HEK293 (cell line): ENCODE measurements at regions not wholly inside any gene's neighbourhood (a gene's known extent, or its start where the extent isn't known, plus 50 kb on each side); places are given as distances from the start of the nearest gene placed in this dataset.

ENCODE experiments used
- CTCF ChIA-PET: fragments of 350-600 bp; formaldehyde crosslinking; extraction: SDS; loops from one replicate; lab custom pipeline; 2021; ENCODE audit warnings: antibody characterized with exemption; lab: Yijun Ruan, JAX
- POLR2A ChIA-PET: fragments of 300-600 bp; formaldehyde crosslinking; extraction: SDS; loops from one replicate; lab custom pipeline; 2020; ENCODE audit warnings: antibody characterized with exemption, inconsistent platforms; lab: Yijun Ruan, JAX
- H3K27ac ChIP-seq: fragments of 200-500 bp; sonication (Bioruptor generic); 2 replicates; pipeline ENCODE4 v1.5.1; 2014; ENCODE audit warnings: low read depth, low read length, control low read depth, inconsistent platforms; ENCODE audit errors: extremely low read depth
- H3K36me3 ChIP-seq, 2 experiments: fragments of 200-500 bp in 1 of 2; sonication (Bioruptor generic) in 1 of 2; 1 replicate in 1 of 2; 2 replicates in 1 of 2; pipeline ENCODE4 v1.5.1; 2014 to 2017; ENCODE audit warnings: inconsistent platforms in 2 of 2, low read length in 2 of 2; ENCODE audit not compliant: control insufficient read depth in 2 of 2, insufficient read depth in 1 of 2
- H3K4me1 ChIP-seq: fragments of 200-500 bp; sonication (Bioruptor generic); 2 replicates; pipeline ENCODE4 v1.5.1; 2014; ENCODE audit warnings: mild to moderate bottlenecking, low read length, inconsistent platforms; ENCODE audit not compliant: control insufficient read depth, insufficient read depth
- H3K4me3 ChIP-seq: 2 replicates; pipeline ENCODE4 v1.5.1; 2011; ENCODE audit warnings: low read depth, mild to moderate bottlenecking, control low read depth, low read length, moderate library complexity
- H3K9me3 ChIP-seq: fragments of 200-500 bp; sonication (Bioruptor generic); 2 replicates; pipeline ENCODE4 v1.5.1; 2014; ENCODE audit warnings: low read depth, low read length, inconsistent platforms; ENCODE audit not compliant: control insufficient read depth, insufficient read depth
- GLIS2 ChIP-seq: fragments of 450-650 bp; formaldehyde crosslinking; IDR thresholded peaks from 2 replicates; pipeline ENCODE4 v1.5.1; 2016; ENCODE audit warnings: missing biosample characterization, missing genetic modification characterization
- KLF8 ChIP-seq: fragments of 450-650 bp; formaldehyde crosslinking; IDR thresholded peaks from 2 replicates; pipeline ENCODE4 v1.5.1; 2016; ENCODE audit warnings: missing biosample characterization, missing genetic modification characterization
- SP7 ChIP-seq: fragments of 450-650 bp; formaldehyde crosslinking; IDR thresholded peaks from 2 replicates; pipeline ENCODE4 v1.5.1; 2016; ENCODE audit warnings: missing biosample characterization, missing genetic modification characterization
- ZNF19 ChIP-seq: fragments of 450-650 bp; formaldehyde crosslinking; IDR thresholded peaks from 2 replicates; pipeline ENCODE4; 2016; ENCODE audit warnings: missing biosample characterization, missing genetic modification characterization, low read depth
- ZNF2 ChIP-seq: fragments of 450-650 bp; formaldehyde crosslinking; IDR thresholded peaks from 2 replicates; pipeline ENCODE4 v1.5.1; 2016; ENCODE audit warnings: missing biosample characterization, missing genetic modification characterization
- ZNF202 ChIP-seq: fragments of 450-650 bp; formaldehyde crosslinking; IDR thresholded peaks from 2 replicates; pipeline ENCODE4 v1.5.1; 2016; ENCODE audit warnings: missing biosample characterization, missing genetic modification characterization, borderline replicate concordance
- ZNF239 ChIP-seq: fragments of 450-650 bp; formaldehyde crosslinking; IDR thresholded peaks from 2 replicates; pipeline ENCODE4 v1.5.1; 2016; ENCODE audit warnings: missing biosample characterization, missing genetic modification characterization
- ZNF433 ChIP-seq: fragments of 450-650 bp; formaldehyde crosslinking; IDR thresholded peaks from 2 replicates; pipeline ENCODE4 v1.5.1; 2016; ENCODE audit warnings: missing biosample characterization, missing genetic modification characterization, low read depth
- ZNF521 ChIP-seq: fragments of 450-650 bp; formaldehyde crosslinking; IDR thresholded peaks from 2 replicates; pipeline ENCODE4 v1.5.1; 2017; ENCODE audit warnings: missing biosample characterization, mild to moderate bottlenecking, missing genetic modification characterization
- ZNF529 ChIP-seq: fragments of 450-650 bp; formaldehyde crosslinking; IDR thresholded peaks from 2 replicates; pipeline ENCODE4 v1.5.1; 2017; ENCODE audit warnings: missing genetic modification characterization, missing biosample characterization; ENCODE audit not compliant: insufficient replicate concordance
- ZNF530 ChIP-seq: fragments of 450-650 bp; formaldehyde crosslinking; IDR thresholded peaks from 2 replicates; pipeline ENCODE4 v1.5.1; 2016; ENCODE audit warnings: low read depth, missing biosample characterization, missing genetic modification characterization
- ZNF548 ChIP-seq: fragments of 450-650 bp; formaldehyde crosslinking; IDR thresholded peaks from 2 replicates; pipeline ENCODE4 v1.5.1; 2016; ENCODE audit warnings: missing biosample characterization, missing genetic modification characterization
- ZNF626 ChIP-seq: fragments of 450-650 bp; sonication (Bioruptor Pico); formaldehyde crosslinking; IDR thresholded peaks from 2 replicates; pipeline ENCODE4 v1.5.1; 2018; ENCODE audit warnings: missing biosample characterization, missing genetic modification characterization, inconsistent platforms
- ZXDB ChIP-seq: fragments of 450-650 bp; formaldehyde crosslinking; IDR thresholded peaks from 2 replicates; pipeline ENCODE4 v1.5.1; 2016; ENCODE audit warnings: missing biosample characterization, missing genetic modification characterization
- TF ChIP-seq, protein P1 (sequence below): fragments of 450-650 bp; formaldehyde crosslinking; IDR thresholded peaks from 2 replicates; pipeline ENCODE4 v1.5.1; 2016; ENCODE audit warnings: missing biosample characterization, missing genetic modification characterization
- TF ChIP-seq, protein P2 (sequence below): fragments of 450-650 bp; formaldehyde crosslinking; IDR thresholded peaks from 2 replicates; pipeline ENCODE4 v1.5.1; 2016; ENCODE audit warnings: missing biosample characterization, missing genetic modification characterization
- TF ChIP-seq, protein P3 (sequence below): fragments of 450-650 bp; formaldehyde crosslinking; IDR thresholded peaks from 2 replicates; pipeline ENCODE4 v1.5.1; 2017; ENCODE audit warnings: missing biosample characterization, missing genetic modification characterization
- TF ChIP-seq, protein P4 (sequence below): fragments of 450-650 bp; formaldehyde crosslinking; IDR thresholded peaks from 2 replicates; pipeline ENCODE4 v1.5.1; 2016; ENCODE audit warnings: missing biosample characterization, missing genetic modification characterization
- TF ChIP-seq, protein P5 (sequence below): fragments of 450-650 bp; formaldehyde crosslinking; IDR thresholded peaks from 2 replicates; pipeline ENCODE4 v1.5.1; 2017; ENCODE audit warnings: missing biosample characterization, missing genetic modification characterization

DNA sequence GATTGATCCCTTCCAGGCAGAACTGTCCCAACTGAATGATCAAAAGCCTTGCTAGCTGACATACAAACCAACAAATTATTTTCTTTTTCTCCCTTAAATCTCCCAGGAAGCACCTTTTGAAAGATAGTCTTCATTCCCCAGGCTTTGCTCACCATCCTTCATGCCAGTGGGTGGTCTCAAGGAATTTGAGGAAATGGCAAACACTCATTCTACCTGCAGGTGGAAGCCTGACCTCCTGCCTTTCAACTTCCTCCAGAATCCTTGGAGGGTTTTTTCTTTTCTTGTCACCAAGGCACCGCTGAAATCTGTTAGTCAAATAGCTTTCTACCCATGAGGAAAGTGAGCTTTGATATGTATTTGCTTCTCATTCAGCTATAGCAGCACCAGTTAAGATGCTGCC lies 128.5 kb downstream of the WIF1 start (continued):
- TF ChIP-seq, protein P1, sequence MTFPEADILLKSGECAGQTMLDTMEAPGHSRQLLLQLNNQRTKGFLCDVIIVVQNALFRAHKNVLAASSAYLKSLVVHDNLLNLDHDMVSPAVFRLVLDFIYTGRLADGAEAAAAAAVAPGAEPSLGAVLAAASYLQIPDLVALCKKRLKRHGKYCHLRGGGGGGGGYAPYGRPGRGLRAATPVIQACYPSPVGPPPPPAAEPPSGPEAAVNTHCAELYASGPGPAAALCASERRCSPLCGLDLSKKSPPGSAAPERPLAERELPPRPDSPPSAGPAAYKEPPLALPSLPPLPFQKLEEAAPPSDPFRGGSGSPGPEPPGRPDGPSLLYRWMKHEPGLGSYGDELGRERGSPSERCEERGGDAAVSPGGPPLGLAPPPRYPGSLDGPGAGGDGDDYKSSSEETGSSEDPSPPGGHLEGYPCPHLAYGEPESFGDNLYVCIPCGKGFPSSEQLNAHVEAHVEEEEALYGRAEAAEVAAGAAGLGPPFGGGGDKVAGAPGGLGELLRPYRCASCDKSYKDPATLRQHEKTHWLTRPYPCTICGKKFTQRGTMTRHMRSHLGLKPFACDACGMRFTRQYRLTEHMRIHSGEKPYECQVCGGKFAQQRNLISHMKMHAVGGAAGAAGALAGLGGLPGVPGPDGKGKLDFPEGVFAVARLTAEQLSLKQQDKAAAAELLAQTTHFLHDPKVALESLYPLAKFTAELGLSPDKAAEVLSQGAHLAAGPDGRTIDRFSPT (tag by site-specific recombination) = no peak
- TF ChIP-seq ZNF202 (tag by site-specific recombination) (no peak), ZNF548 (tag by site-specific recombination) (no peak), ZXDB (tag by site-specific recombination) (no peak), ZNF433 (no peak), ZNF239 (tag by site-specific recombination) (no peak)
- TF ChIP-seq, protein P2, sequence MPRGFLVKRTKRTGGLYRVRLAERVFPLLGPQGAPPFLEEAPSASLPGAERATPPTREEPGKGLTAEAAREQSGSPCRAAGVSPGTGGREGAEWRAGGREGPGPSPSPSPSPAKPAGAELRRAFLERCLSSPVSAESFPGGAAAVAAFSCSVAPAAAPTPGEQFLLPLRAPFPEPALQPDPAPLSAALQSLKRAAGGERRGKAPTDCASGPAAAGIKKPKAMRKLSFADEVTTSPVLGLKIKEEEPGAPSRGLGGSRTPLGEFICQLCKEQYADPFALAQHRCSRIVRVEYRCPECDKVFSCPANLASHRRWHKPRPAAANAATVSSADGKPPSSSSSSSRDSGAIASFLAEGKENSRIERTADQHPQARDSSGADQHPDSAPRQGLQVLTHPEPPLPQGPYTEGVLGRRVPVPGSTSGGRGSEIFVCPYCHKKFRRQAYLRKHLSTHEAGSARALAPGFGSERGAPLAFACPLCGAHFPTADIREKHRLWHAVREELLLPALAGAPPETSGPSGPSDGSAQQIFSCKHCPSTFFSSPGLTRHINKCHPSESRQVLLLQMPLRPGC (tag by site-specific recombination) = no peak

DNA sequence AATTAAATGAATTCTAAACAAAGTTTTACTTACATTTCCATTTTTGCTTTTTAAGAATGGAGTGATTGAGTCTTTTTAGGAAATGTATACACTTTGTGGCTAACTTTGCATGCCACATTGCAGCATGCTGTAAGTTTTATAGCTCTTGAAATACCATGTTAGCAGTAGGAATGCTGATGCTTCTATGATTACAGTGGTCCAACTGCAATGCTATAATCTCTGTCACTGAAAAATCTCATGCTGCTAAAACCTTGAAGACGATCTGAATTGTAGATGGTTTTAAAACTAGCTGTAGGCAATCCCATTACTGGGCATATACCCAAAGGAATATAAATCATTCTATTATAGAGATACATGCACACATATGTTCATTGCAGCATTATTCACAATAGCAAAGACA lies 127.6 kb downstream of the WIF1 start:
- POLR2A ChIA-PET = no interaction called here
- CTCF ChIA-PET = no interaction called here
- TF ChIP-seq, protein P3, sequence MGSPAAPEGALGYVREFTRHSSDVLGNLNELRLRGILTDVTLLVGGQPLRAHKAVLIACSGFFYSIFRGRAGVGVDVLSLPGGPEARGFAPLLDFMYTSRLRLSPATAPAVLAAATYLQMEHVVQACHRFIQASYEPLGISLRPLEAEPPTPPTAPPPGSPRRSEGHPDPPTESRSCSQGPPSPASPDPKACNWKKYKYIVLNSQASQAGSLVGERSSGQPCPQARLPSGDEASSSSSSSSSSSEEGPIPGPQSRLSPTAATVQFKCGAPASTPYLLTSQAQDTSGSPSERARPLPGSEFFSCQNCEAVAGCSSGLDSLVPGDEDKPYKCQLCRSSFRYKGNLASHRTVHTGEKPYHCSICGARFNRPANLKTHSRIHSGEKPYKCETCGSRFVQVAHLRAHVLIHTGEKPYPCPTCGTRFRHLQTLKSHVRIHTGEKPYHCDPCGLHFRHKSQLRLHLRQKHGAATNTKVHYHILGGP (tag by site-specific recombination) = peak; percentile 80; the same call in 1 of the 2 replicates
- TF ChIP-seq, protein P4, sequence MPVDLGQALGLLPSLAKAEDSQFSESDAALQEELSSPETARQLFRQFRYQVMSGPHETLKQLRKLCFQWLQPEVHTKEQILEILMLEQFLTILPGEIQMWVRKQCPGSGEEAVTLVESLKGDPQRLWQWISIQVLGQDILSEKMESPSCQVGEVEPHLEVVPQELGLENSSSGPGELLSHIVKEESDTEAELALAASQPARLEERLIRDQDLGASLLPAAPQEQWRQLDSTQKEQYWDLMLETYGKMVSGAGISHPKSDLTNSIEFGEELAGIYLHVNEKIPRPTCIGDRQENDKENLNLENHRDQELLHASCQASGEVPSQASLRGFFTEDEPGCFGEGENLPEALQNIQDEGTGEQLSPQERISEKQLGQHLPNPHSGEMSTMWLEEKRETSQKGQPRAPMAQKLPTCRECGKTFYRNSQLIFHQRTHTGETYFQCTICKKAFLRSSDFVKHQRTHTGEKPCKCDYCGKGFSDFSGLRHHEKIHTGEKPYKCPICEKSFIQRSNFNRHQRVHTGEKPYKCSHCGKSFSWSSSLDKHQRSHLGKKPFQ (tag by site-specific recombination) = no peak
- Histone ChIP-seq H3K27ac (no peak overlapping the region), H3K4me3 (no peak overlapping the region), H3K9me3 (no peaks in the 10 kb centered on the region), H3K36me3 (no peaks in the 10 kb centered on the region), H3K4me1 (no peaks in the 10 kb centered on the region)

DNA sequence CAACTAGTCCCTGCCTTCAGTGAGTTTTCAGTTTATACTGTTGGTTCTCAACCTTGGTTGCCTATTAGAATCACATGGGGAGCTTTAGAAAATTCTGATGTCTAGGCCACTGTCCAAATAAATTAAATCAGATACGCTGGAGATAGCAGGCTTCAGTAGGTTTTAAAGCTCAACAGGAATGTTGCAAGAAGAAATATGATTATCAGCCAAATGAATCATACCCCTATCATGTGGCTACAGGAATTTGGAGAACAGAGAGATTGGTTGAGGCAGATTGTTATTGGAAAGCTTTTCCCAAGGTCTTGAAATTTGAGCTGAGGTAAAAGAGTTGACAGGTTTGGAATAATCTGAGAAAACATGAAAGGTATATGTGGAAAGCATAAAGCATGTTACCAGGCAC lies 125.3 kb downstream of the WIF1 start:
- Histone ChIP-seq H3K4me3 (no peak overlapping the region), H3K27ac (no peak overlapping the region), H3K9me3 (no peaks in the 10 kb centered on the region), H3K36me3 (no peaks in the 10 kb centered on the region), H3K4me1 (no peaks in the 10 kb centered on the region)
- ChIA-PET CTCF (interaction anchor here (0.6 to 1.0 kb wide), 3 partner anchors 104 to 200 kb away, joined by 3 read pairs; no protein-coding TSS in a partner anchor), POLR2A (no interaction called here)
- TF ChIP-seq ZNF433 (no peak), ZNF19 (tag by site-specific recombination) (no peak), ZNF2 (no peak), KLF8 (tag by site-specific recombination) (no peak), ZNF202 (tag by site-specific recombination) (no peak), SP7 (tag by site-specific recombination) (no peak), ZNF530 (tag by site-specific recombination) (no peak), GLIS2 (no peak), ZNF529 (no peak), ZNF626 (tag by site-specific recombination) (no peak), ZNF521 (tag by site-specific recombination) (no peak)
- TF ChIP-seq, protein P5, sequence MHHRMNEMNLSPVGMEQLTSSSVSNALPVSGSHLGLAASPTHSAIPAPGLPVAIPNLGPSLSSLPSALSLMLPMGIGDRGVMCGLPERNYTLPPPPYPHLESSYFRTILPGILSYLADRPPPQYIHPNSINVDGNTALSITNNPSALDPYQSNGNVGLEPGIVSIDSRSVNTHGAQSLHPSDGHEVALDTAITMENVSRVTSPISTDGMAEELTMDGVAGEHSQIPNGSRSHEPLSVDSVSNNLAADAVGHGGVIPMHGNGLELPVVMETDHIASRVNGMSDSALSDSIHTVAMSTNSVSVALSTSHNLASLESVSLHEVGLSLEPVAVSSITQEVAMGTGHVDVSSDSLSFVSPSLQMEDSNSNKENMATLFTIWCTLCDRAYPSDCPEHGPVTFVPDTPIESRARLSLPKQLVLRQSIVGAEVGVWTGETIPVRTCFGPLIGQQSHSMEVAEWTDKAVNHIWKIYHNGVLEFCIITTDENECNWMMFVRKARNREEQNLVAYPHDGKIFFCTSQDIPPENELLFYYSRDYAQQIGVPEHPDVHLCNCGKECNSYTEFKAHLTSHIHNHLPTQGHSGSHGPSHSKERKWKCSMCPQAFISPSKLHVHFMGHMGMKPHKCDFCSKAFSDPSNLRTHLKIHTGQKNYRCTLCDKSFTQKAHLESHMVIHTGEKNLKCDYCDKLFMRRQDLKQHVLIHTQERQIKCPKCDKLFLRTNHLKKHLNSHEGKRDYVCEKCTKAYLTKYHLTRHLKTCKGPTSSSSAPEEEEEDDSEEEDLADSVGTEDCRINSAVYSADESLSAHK (tag by site-specific recombination) = no peak
